Fibroblast of lung (primary cell): ENCODE measurements at regions not wholly inside any gene's neighbourhood (a gene's known extent, or its start where the extent isn't known, plus 50 kb on each side); places are given as distances from the start of the nearest gene placed in this dataset.

Source experiments
- DNase-seq, 2 donors: peaks; one replicate each; pipeline versions ENCODE4 v3.0.0 to v3.0.0-alpha.2; 2010; ENCODE audit warnings: low read depth in 2 of 2
- H2AFZ ChIP-seq: 2 replicates; pipeline ENCODE4 v1.5.1; 2012; ENCODE audit warnings: low read length, control low read depth, inconsistent platforms
- H3K27ac ChIP-seq: 2 replicates; pipeline ENCODE4 v1.5.1; 2011; ENCODE audit warnings: low read length, control low read depth; ENCODE audit not compliant: insufficient read depth
- H3K27me3 ChIP-seq: 2 replicates; pipeline ENCODE4 v1.5.1; 2011; ENCODE audit warnings: mild to moderate bottlenecking, low read length; ENCODE audit not compliant: control insufficient read depth, insufficient read depth
- H3K36me3 ChIP-seq: 2 replicates; pipeline ENCODE4 v1.5.1; 2011; ENCODE audit warnings: low read length; ENCODE audit not compliant: control insufficient read depth, insufficient read depth
- H3K4me1 ChIP-seq: 2 replicates; pipeline ENCODE4 v1.5.1; 2011; ENCODE audit warnings: low read length; ENCODE audit not compliant: control insufficient read depth, insufficient read depth; ENCODE audit errors: extremely low read depth
- H3K4me2 ChIP-seq: 2 replicates; pipeline ENCODE4 v1.5.1; 2011; ENCODE audit warnings: low read length, control low read depth; ENCODE audit not compliant: insufficient read depth; ENCODE audit errors: extremely low read depth
- H3K4me3 ChIP-seq, 4 experiments: fragments of 200-600 bp in 1 of 4; sonication (generic) in 1 of 4; replicated peaks in 1 of 4; 2 replicates each; pipeline ENCODE4 v1.5.1; 2011 to 2016; ENCODE audit warnings: low read length in 4 of 4, low read depth in 3 of 4, mild to moderate bottlenecking in 3 of 4, control low read depth in 2 of 4, inconsistent platforms in 1 of 4, mixed read lengths in 1 of 4; ENCODE audit not compliant: insufficient read depth in 1 of 4; ENCODE audit errors: control extremely low read depth in 1 of 4
- H3K79me2 ChIP-seq: 2 replicates; pipeline ENCODE4 v1.5.1; 2012; ENCODE audit warnings: mild to moderate bottlenecking, low read length, inconsistent platforms; ENCODE audit not compliant: control insufficient read depth, insufficient read depth
- H3K9ac ChIP-seq: 2 replicates; pipeline ENCODE4 v1.5.1; 2011; ENCODE audit warnings: mild to moderate bottlenecking, low read length, control low read depth; ENCODE audit not compliant: insufficient read depth
- H3K9me3 ChIP-seq: 2 replicates; pipeline ENCODE4 v1.5.1; 2012; ENCODE audit warnings: low read depth, low read length; ENCODE audit not compliant: control insufficient read depth, insufficient read depth
- H4K20me1 ChIP-seq: 2 replicates; pipeline ENCODE4 v1.5.1; 2011; ENCODE audit warnings: low read length; ENCODE audit not compliant: control insufficient read depth, insufficient read depth; ENCODE audit errors: extremely low read depth
- EZH2 ChIP-seq: IDR thresholded peaks from 2 replicates; pipeline ENCODE4 v1.5.1; 2012; ENCODE audit warnings: low read length, control low read depth, mild to moderate bottlenecking; ENCODE audit errors: missing control alignments
- TF ChIP-seq, protein P1 (sequence below), 2 donors: IDR thresholded peaks in 1 of 2; conservative IDR thresholded peaks in 1 of 2; 1 replicate in 1 of 2; 2 replicates in 1 of 2; pipeline ENCODE4 v1.5.1; 2011 to 2012; ENCODE audit warnings: low read length in 2 of 2, control low read depth in 1 of 2, inconsistent platforms in 1 of 2, low read depth in 1 of 2, mild to moderate bottlenecking in 1 of 2

DNA sequence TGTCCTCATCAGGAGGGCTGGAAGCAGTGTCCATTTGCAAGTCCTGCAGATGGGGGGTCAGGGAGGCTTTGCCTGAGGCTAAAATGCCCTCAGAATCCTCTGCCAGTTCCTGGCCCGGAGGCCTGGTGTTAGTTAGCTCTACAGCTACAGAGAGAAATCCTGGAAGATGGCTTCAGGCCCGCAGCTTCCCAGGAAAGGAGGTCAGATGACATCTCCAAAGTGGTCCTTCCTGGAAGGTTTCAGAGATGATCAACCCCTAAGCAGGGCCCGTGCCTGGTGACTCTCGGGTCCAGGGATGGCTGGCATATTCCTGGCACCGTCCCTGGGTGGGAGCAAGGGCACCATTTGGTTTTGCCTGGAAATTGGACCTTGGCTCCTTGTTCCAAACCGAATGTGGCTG, 959.1 kb downstream of the BRD1 start:
- Histone ChIP-seq H3K9ac (no peak overlapping the region), H3K4me3 (no peak overlapping the region), H3K4me1 (no peaks in the 10 kb centered on the region), H3K27me3 (no peaks in the 10 kb centered on the region), H2AFZ (no peak overlapping the region), H4K20me1 (no peaks in the 10 kb centered on the region), H3K4me2 (no peak overlapping the region), H3K79me2 (no peaks in the 10 kb centered on the region), H3K36me3 (no peaks in the 10 kb centered on the region), H3K9me3 (no peaks in the 10 kb centered on the region), H3K27ac (no peak overlapping the region)
- TF ChIP-seq EZH2 = no peak
- TF ChIP-seq, protein P1, sequence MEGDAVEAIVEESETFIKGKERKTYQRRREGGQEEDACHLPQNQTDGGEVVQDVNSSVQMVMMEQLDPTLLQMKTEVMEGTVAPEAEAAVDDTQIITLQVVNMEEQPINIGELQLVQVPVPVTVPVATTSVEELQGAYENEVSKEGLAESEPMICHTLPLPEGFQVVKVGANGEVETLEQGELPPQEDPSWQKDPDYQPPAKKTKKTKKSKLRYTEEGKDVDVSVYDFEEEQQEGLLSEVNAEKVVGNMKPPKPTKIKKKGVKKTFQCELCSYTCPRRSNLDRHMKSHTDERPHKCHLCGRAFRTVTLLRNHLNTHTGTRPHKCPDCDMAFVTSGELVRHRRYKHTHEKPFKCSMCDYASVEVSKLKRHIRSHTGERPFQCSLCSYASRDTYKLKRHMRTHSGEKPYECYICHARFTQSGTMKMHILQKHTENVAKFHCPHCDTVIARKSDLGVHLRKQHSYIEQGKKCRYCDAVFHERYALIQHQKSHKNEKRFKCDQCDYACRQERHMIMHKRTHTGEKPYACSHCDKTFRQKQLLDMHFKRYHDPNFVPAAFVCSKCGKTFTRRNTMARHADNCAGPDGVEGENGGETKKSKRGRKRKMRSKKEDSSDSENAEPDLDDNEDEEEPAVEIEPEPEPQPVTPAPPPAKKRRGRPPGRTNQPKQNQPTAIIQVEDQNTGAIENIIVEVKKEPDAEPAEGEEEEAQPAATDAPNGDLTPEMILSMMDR (conservative IDR thresholded peaks at IDR 0.05 in 1 of 2, IDR thresholded peaks at IDR 0.05 in 1 of 2; ENCODE audit: low read depth in 1 of 2, low read length in 2 of 2) = no peak
- DNase-seq = no peak

DNA sequence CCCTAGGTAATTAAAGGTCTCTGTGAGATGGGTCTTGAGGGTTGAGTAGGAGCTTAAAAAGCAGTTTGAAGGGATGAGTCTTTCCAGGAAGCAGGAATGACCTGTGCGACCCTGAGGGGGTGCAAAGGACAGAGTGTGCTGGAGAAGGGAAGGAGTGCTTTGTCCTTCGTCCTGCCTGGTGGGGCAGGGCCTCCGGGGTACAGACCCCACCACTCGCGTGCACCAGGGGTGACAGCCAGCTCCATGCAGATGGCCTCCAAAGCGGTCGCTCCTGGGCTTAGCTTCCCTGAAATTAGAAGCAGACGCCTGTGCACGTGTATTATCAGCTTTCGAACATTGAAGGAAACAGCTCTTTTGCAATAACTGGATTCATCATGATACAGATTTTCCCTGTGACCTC, 959.8 kb downstream of the BRD1 start:
- Histone ChIP-seq H3K4me2 (no peak overlapping the region), H3K79me2 (no peaks in the 10 kb centered on the region), H2AFZ (no peak overlapping the region), H3K9ac (no peak overlapping the region), H3K9me3 (no peaks in the 10 kb centered on the region), H3K27ac (no peak overlapping the region), H3K36me3 (no peaks in the 10 kb centered on the region), H3K4me3 (no peak overlapping the region), H4K20me1 (no peaks in the 10 kb centered on the region), H3K27me3 (no peaks in the 10 kb centered on the region), H3K4me1 (no peaks in the 10 kb centered on the region)
- DNase-seq = no peak
- TF ChIP-seq, protein P1 (conservative IDR thresholded peaks at IDR 0.05 in 1 of 2, IDR thresholded peaks at IDR 0.05 in 1 of 2; ENCODE audit: low read depth in 1 of 2, low read length in 2 of 2) = no peak
- no peak for TF ChIP-seq EZH2

DNA sequence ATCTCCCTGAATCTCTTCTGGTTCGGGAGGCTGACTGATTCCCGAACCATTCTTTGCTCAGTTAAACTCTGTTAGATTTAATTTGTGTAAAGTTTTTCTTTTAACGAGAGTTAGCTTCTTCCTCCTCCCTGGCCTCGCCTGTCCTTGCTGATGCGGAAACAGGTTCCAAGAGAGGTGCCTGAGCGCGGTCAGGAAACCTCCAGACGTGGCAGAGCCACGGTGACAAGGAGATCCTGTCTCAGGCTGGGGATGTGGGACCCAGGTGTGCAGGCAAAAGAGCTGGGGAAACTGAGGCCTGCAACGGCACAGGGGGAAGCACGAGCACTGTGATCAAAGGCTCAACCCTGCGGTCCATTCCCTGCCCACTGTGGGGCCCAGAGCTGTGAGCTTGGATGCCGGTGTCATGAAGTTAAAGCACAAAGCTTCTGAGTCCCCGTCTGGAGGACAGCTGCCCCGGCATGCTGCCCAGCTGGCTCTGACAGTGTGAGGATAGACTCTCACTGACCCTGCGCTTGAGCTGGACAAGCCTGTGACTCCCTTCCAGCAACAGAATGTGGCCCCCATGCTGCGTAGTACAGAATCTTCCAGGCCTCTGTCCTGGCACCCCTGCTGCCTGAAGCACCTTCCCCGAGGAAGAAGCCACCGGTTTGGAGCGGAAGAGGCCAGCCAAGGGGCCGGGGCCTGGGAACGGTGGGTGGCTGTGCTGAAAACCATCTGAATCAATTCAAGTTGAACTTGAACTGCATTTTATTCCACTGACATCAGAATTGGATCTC, 960.6 kb downstream of the BRD1 start:
- H3K4me3 ChIP-seq = no peak overlapping the region
- no peaks in the 10 kb centered on the region for H3K27me3 ChIP-seq
- TF ChIP-seq, protein P1 (conservative IDR thresholded peaks at IDR 0.05 in 1 of 2, IDR thresholded peaks at IDR 0.05 in 1 of 2; ENCODE audit: low read depth in 1 of 2, low read length in 2 of 2) = no peak
- no peak for TF ChIP-seq EZH2
- no peak overlapping the region for H3K27ac ChIP-seq
- no peak overlapping the region for H2AFZ ChIP-seq
- no peaks in the 10 kb centered on the region for H3K36me3 ChIP-seq
- no peak overlapping the region for H3K9ac ChIP-seq
- H3K4me1 ChIP-seq = no peaks in the 10 kb centered on the region
- no peaks in the 10 kb centered on the region for H3K79me2 ChIP-seq
- H3K4me2 ChIP-seq = no peak overlapping the region
- no peak for DNase-seq
- H4K20me1 ChIP-seq = no peaks in the 10 kb centered on the region
- H3K9me3 ChIP-seq = no peaks in the 10 kb centered on the region
